ENCODE measurements at regions not wholly inside any gene's neighbourhood (a gene's known extent, or its start where the extent isn't known, plus 50 kb on each side); places are given as distances from the start of the nearest gene placed in this dataset.
"Not testable (repeated sequence)": the region's sequence is repeated elsewhere in the genome, so short reads cannot be mapped to it uniquely, and the experiment has no call there.

DNA sequence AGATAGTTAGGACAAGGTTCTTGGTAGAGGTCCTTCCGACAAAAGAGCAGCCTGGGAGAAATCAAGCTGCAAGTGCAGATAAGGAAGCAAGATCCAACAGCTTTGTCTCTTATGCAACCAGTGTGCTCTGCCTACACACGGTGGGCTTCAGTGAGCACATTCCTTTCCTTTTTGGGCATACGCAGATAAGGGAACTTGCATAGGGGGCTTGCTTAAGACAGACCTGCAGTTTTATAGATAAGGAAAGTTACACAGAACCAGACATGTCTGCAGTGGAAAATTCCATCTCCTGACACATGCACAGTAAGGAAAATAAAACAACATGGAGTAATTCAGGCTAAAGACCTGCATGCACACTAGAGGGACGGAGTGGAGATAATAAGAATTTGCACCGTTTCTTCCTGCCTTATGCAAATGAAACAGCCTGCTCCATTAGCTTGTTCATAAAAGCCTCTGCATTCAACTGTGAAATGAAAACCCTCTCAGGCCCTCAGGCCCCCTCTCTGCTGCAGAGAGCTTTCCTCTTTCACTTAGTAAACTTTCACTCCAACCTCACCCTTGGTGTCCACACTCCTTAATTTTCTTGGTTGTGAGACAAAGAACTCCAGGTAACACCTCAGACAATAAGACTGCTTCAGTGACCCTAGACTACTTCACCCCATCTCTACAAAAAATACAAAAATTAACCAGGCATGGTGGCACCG is 97.5 kb upstream of the MYLIP start:
- DNase-seq (ENCODE audit: low spot score) (no peak), ATAC-seq (ENCODE audit: low FRiP score) (no peak)
- TF ChIP-seq, protein P1, sequence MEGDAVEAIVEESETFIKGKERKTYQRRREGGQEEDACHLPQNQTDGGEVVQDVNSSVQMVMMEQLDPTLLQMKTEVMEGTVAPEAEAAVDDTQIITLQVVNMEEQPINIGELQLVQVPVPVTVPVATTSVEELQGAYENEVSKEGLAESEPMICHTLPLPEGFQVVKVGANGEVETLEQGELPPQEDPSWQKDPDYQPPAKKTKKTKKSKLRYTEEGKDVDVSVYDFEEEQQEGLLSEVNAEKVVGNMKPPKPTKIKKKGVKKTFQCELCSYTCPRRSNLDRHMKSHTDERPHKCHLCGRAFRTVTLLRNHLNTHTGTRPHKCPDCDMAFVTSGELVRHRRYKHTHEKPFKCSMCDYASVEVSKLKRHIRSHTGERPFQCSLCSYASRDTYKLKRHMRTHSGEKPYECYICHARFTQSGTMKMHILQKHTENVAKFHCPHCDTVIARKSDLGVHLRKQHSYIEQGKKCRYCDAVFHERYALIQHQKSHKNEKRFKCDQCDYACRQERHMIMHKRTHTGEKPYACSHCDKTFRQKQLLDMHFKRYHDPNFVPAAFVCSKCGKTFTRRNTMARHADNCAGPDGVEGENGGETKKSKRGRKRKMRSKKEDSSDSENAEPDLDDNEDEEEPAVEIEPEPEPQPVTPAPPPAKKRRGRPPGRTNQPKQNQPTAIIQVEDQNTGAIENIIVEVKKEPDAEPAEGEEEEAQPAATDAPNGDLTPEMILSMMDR (IDR thresholded peaks at IDR 0.05), result no peak

GRCh38 chr6:16028966-16029365 is 99.9 kb upstream of the MYLIP start:
- DNase-seq (ENCODE audit: low spot score), result no peak
- ATAC-seq (ENCODE audit: low FRiP score), result no peak
- TF ChIP-seq, protein P1 (IDR thresholded peaks at IDR 0.05), result no peak

GRCh38 chr6:16020259-16020658 is 108.6 kb upstream of the MYLIP start:
- TF ChIP-seq, protein P1 (IDR thresholded peaks at IDR 0.05), result no peak
- ATAC-seq (ENCODE audit: low FRiP score) (no peak), DNase-seq (ENCODE audit: low spot score) (no peak)

DNA sequence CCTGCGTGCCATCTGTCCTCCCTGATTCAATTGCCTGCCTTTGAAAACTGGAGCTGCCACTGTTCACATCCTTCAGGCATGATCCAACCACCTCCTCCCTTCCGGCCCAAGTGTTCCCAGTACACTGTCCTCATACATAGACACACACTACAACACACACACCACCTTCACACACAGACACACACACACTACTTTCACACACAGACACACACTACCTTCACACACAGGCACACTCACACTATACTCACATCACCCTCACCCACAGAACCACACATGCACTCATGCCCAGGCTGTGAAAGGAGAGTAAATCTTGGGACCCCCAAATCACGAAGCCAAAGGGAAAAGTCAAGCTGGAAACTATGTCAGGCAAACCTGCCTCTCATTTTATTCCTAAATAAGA is 109.4 kb upstream of the MYLIP start:
- TF ChIP-seq, protein P1 (IDR thresholded peaks at IDR 0.05), result no peak
- DNase-seq (ENCODE audit: low spot score), result no peak
- no peak for ATAC-seq (ENCODE audit: low FRiP score)

GRCh38 chr6:16018626-16019025 is 110.3 kb upstream of the MYLIP start:
- no peak for ATAC-seq (ENCODE audit: low FRiP score)
- TF ChIP-seq, protein P1 (IDR thresholded peaks at IDR 0.05), result no peak
- DNase-seq (ENCODE audit: low spot score), result no peak

DNA sequence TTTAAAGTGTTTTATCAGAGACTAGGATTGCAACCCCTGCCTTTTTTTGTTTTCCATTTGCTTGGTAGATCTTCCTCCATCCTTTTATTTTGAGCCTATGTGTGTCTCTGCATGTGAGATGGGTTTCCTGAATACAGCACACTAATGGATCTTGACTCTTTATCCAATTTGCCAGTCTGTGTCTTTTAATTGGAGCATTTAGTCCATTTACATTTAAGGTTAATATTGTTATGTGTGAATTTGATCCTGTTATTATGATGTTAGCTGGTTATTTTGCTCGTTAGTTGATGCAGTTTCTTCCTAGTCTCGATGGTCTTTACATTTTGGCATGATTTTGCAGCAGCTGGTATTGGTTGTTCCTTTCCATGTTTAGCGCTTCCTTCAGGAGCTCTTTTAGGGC is 114.6 kb upstream of the MYLIP start:
- not testable (repeated sequence) for ATAC-seq (ENCODE audit: low FRiP score); DNase-seq (ENCODE audit: low spot score)

- TF ChIP-seq, protein P1 (IDR thresholded peaks at IDR 0.05), result no peak
- DNase-seq (ENCODE audit: low spot score) (no peak), ATAC-seq (ENCODE audit: low FRiP score) (no peak)
These were observed 121.7 kb upstream of the MYLIP start for GRCh38 chr6:16007146-16007545.
